GM06990 (cell line): ENCODE measurements at regions not wholly inside any gene's neighbourhood (a gene's known extent, or its start where the extent isn't known, plus 50 kb on each side); places are given as distances from the start of the nearest gene placed in this dataset.

Source experiments
- DNase-seq: peaks from one replicate; pipeline ENCODE4 v3.0.0-alpha.2; 2011; ENCODE audit not compliant: insufficient read length; ENCODE audit errors: extremely low read depth
- H3K27me3 ChIP-seq: replicated peaks from 2 replicates; pipeline ENCODE4 v1.6.0; 2011; ENCODE audit warnings: low read length; ENCODE audit not compliant: control insufficient read depth, insufficient read depth
- H3K36me3 ChIP-seq: 2 replicates; pipeline ENCODE4 v1.5.1; 2011; ENCODE audit warnings: low read length; ENCODE audit not compliant: control insufficient read depth, insufficient read depth
- H3K4me3 ChIP-seq: replicated peaks from 2 replicates; pipeline ENCODE4 v1.5.1; 2011; ENCODE audit warnings: low read depth, mild to moderate bottlenecking, control low read depth, low read length
- TF ChIP-seq, protein P1 (sequence below): IDR thresholded peaks from 2 replicates; pipeline ENCODE4 v1.5.1; 2011; ENCODE audit warnings: low read length, control low read depth, mild to moderate bottlenecking, inconsistent platforms; ENCODE audit not compliant: insufficient read depth, poor library complexity, severe bottlenecking

DNA sequence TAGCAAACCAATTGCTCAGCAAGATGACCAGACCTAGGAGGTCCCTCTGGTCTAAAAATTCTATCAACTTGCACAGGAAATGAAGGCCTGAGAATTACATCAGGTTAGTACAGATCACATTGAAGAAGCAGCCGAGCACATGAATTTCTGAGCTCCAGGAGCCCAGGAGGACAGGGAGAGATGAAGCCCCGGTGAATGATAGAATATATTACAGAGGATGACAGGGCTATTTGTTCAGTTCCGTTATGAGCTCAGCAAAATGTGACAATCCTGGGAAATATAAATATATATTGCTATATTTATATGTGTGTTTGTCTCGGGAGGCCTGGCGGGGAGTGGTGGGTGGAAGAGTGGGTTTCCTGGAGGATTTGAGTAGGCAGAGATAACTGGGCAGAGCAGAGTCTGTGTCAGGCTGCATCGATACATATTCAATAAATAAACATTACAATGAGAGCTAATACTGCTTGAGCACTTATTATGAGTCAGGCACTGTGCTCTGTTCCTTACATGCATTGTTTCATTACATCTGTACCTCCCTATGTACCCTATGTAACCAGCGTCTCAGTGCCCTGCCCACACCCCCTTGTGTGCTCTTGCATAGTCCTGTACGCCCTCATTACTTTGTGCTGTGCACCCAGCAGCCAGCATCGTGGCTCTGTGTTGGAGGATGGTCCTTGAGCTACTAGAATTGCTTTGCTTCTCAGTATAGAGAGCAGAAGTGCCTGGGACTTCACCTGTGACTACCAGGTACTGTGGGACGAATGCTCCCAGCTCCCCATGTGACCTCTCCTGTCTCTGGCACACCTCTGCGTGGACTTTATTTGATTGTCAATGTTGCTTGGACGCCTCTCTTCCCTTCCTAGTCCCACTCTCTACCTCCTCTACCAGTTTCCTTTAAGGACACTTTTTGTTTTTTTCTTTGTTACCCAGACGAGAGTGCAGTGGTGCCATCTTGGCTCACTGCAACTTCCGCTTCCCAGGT lies 58.1 kb upstream of the KLF9 start:
- Histone ChIP-seq H3K27me3 (no peaks in the 10 kb centered on the region; the same call in 1 of the 2 replicates), H3K4me3 (no peak overlapping the region), H3K36me3 (no peaks in the 10 kb centered on the region)
- TF ChIP-seq, protein P1, sequence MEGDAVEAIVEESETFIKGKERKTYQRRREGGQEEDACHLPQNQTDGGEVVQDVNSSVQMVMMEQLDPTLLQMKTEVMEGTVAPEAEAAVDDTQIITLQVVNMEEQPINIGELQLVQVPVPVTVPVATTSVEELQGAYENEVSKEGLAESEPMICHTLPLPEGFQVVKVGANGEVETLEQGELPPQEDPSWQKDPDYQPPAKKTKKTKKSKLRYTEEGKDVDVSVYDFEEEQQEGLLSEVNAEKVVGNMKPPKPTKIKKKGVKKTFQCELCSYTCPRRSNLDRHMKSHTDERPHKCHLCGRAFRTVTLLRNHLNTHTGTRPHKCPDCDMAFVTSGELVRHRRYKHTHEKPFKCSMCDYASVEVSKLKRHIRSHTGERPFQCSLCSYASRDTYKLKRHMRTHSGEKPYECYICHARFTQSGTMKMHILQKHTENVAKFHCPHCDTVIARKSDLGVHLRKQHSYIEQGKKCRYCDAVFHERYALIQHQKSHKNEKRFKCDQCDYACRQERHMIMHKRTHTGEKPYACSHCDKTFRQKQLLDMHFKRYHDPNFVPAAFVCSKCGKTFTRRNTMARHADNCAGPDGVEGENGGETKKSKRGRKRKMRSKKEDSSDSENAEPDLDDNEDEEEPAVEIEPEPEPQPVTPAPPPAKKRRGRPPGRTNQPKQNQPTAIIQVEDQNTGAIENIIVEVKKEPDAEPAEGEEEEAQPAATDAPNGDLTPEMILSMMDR, result no peak
- DNase-seq, result no peak

DNA sequence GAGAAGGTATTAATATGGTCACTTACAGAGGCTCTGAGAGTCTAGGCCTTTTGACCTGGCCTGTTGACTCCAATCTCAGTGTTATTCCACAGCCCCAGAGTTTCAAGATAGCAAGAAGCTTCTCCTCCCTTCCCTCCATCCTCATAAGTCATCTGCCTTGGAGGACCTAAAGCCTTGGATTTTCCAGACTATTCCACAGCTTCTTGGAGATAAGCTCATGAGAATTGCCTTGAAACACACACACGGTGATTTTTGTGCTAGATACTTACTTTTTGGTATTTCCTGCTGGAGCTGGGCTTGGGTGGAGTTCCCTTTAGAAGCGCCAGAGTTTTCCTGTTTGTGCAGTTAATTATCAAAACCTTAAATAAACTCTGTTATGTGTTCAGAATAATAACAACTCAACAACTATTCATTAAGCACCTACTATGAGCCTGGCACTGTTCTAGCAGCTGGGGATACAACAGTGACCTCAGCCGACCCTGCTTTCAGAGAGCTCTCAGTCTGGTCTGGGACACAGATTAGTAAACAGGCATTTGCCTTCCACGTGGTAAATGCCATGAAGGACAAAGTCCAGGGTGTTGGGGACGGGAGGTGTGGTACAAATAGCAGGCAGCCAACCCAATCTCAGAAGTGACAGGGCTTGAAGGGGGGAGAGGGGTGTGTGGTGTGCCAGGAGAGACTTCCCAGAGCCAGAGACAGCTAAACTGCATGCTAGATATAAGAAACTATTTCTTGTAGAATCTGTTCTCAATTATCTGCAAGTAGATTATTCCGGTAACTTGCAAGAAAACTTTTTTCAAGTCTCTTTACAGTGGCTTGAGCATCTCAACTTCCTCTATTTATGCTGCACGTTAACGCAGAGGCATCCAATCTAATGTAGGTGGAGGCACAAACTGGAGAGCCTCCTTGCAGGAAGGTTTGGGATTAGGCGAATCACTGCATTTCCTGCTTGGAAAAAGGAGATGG lies 55.9 kb upstream of the KLF9 start:
- DNase-seq, result no peak
- H3K36me3 ChIP-seq, result no peaks in the 10 kb centered on the region
- TF ChIP-seq, protein P1, result no peak
- H3K4me3 ChIP-seq, result no peak overlapping the region
- no peaks in the 10 kb centered on the region; the same call in 1 of the 2 replicates for H3K27me3 ChIP-seq

DNA sequence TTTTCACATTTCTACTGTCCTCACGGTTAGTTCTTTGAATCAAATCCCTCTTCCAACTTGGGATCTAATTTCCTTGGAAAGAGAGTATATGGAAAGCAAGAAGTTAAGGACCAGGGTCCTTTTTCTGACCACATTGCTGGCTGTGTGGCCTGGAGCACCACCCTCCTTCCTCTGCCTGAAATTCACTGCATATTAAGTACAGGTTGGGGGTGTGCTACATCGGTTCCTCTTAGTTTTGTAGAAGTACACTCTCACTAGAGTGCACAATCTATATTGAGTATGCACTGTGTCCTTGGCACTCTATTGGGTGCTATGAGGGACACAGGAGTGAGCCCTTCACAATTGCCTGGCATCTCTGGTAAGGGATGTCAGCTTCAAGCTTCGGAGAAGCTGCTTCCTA lies 53.8 kb upstream of the KLF9 start:
- no peak for DNase-seq
- TF ChIP-seq, protein P1, result no peak
- H3K27me3 ChIP-seq, result no peaks in the 10 kb centered on the region; the same call in 1 of the 2 replicates
- H3K36me3 ChIP-seq, result no peaks in the 10 kb centered on the region
- no peak overlapping the region for H3K4me3 ChIP-seq

DNA sequence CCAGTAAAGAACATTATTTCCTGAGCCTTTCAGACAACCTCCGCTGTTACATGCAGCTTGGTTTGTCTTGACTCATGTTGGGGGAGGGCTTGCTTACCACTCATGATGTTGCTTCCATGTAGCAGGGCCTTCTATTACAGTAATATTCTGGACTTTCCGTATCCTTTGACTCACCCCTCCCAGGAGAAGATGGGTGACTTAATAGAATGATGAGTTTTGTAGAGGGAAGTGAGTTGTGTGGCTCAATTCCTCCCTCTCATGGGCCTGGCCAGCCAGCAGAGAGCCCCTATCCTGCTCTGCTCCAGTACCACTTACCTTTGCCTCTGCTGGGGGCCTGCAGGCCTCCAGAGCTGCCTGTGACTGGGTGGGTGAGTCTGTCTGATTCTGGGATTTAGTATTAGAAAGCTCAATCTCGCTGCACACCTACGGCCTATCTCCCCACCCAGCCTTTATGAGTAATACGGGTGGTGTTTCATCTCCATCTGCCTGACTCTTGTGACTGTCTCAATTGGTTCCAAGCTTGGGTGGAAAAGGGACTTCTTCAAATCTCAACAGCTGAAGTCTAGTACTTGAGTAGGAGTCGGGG lies 52.6 kb upstream of the KLF9 start:
- Histone ChIP-seq H3K36me3 (no peaks in the 10 kb centered on the region), H3K27me3 (no peaks in the 10 kb centered on the region; the same call in 1 of the 2 replicates), H3K4me3 (no peak overlapping the region)
- no peak for DNase-seq
- TF ChIP-seq, protein P1, result no peak

DNA sequence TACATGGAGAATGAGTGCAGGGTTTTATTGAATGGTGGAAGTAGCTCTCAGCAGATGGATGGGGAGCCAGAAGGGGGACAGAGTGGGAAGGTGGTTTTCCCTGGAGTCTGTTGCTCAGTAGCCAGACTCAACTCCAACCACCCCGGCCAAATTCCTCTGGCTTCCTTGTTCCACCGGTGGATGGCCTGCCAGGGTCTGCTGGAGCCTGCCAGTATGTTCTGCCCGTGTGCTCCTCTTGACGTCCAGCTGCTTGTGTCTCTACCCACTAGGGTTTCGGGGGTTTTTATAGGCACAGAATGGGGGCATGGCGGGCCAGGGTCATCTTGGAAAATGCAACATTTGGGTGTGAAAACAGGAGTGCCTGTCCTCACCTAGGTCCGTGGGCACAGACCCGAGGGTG lies 51.4 kb upstream of the KLF9 start:
- no peaks in the 10 kb centered on the region for H3K36me3 ChIP-seq
- TF ChIP-seq, protein P1, result no peak
- H3K4me3 ChIP-seq, result no peak overlapping the region
- no peak for DNase-seq
- no peaks in the 10 kb centered on the region; the same call in 1 of the 2 replicates for H3K27me3 ChIP-seq
